Fibroblast of skin of back (primary cell): ENCODE measurements at regions not wholly inside any gene's neighbourhood (a gene's known extent, or its start where the extent isn't known, plus 50 kb on each side); places are given as distances from the start of the nearest gene placed in this dataset.

Experiments used
- DNase-seq: peaks from one replicate; pipeline ENCODE4 v3.0.0-alpha.2; 2013

GRCh38 chr14:38504175-38504574 lies 248.3 kb upstream of the CLEC14A start:
- DNase-seq = no peak

GRCh38 chr14:38502239-38502638 lies 246.3 kb upstream of the CLEC14A start:
- DNase-seq = no peak

GRCh38 chr14:38500125-38500524 lies 244.2 kb upstream of the CLEC14A start:
- DNase-seq = peak; percentile 20

GRCh38 chr14:38496092-38496491 lies 240.2 kb upstream of the CLEC14A start:
- no peak for DNase-seq

GRCh38 chr14:38490273-38490672 lies 234.4 kb upstream of the CLEC14A start:
- no peak for DNase-seq

- no peak for DNase-seq
Observed at GRCh38 chr14:38485026-38485425, 229.1 kb upstream of the CLEC14A start.

- DNase-seq = peak; percentile 30
Observed at GRCh38 chr14:38481952-38482678, 226.2 kb upstream of the CLEC14A start.

- no peak for DNase-seq
Observed at GRCh38 chr14:38469156-38469555, 213.3 kb upstream of the CLEC14A start.

GRCh38 chr14:38442208-38442607 lies 186.3 kb upstream of the CLEC14A start:
- DNase-seq = no peak

- no peak for DNase-seq
Observed at GRCh38 chr14:38432186-38432585, 176.3 kb upstream of the CLEC14A start.

GRCh38 chr14:38431156-38431555 lies 175.3 kb upstream of the CLEC14A start:
- DNase-seq = no peak

GRCh38 chr14:38430522-38430921 lies 174.6 kb upstream of the CLEC14A start:
- no peak for DNase-seq

- DNase-seq = no peak
Observed at GRCh38 chr14:38425324-38425976, 169.6 kb upstream of the CLEC14A start.

GRCh38 chr14:38420048-38420447 lies 164.2 kb upstream of the CLEC14A start:
- peak; percentile 61 for DNase-seq

GRCh38 chr14:38419579-38419978 lies 163.7 kb upstream of the CLEC14A start:
- DNase-seq = no peak

- DNase-seq = no peak
Observed at GRCh38 chr14:38412654-38413053, 156.8 kb upstream of the CLEC14A start.

- DNase-seq = peak; percentile 52
Observed at GRCh38 chr14:38410442-38410841, 154.5 kb upstream of the CLEC14A start.

GRCh38 chr14:38409071-38409705 lies 153.3 kb upstream of the CLEC14A start:
- peak; percentile 74 for DNase-seq

GRCh38 chr14:38405851-38406635 lies 150.2 kb upstream of the CLEC14A start:
- DNase-seq = peak; percentile 89

- peak; percentile 86 for DNase-seq
Observed at GRCh38 chr14:38404616-38405015, 148.7 kb upstream of the CLEC14A start.

GRCh38 chr14:38404100-38404541 lies 148.2 kb upstream of the CLEC14A start:
- DNase-seq = peak; percentile 90

- no peak for DNase-seq
Observed at GRCh38 chr14:38400751-38401150, 144.9 kb upstream of the CLEC14A start.

- no peak for DNase-seq
Observed at GRCh38 chr14:38399652-38400051, 143.8 kb upstream of the CLEC14A start.
